ENCODE measurements at regions not wholly inside any gene's neighbourhood (a gene's known extent, or its start where the extent isn't known, plus 50 kb on each side); places are given as distances from the start of the nearest gene placed in this dataset.

- no peak for DNase-seq (ENCODE audit: low read depth in 4 of 4, low spot score in 2 of 4)
Measured at GRCh38 chr17:15048933-15049794, 216.0 kb downstream of the PMP22 start.

DNA sequence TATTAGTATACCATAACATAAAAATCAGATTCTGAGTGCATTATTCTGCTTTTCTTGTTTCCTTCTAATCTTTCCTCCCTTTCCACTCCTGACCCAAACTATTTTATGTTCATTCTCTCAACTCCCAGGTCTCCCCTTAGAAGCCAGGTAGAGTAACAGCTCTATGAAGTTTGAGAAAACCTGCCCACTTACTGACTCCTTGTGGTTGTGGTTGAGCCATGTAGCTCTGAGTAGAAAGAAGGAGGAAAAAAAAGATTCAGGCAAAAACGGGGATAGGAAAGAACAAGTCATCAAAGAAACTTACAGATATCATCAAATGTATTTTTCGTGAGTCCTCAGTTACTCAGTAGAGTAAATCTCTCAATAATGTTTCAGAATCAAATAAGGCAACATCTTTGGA is 216.7 kb downstream of the PMP22 start:
- DNase-seq (ENCODE audit: low read depth in 4 of 4, low spot score in 2 of 4): no peak

DNA sequence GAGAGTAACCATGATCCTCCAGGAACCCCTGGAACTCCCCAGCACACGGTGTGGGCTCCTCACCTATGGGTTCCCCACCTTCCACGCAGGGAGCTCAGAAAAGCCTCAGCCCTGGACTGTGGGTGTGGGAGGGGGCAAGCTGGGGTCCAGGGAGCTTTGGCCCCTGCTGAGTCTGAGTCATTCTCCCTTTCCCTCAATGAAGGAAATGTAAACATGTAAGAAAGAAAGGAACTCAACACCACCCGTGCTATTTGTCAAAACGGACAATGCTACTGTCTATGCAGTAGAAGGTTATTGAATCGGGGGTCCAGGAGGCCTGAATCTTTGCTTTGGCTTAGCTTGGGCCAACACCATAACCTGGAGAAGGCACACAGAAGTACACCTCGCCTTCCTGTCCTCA is 222.8 kb downstream of the PMP22 start:
- no peak for DNase-seq (ENCODE audit: low read depth in 4 of 4, low spot score in 2 of 4)

GRCh38 chr17:15039366-15039765 is 225.8 kb downstream of the PMP22 start:
- no peak for DNase-seq (ENCODE audit: low read depth in 4 of 4, low spot score in 2 of 4)

DNA sequence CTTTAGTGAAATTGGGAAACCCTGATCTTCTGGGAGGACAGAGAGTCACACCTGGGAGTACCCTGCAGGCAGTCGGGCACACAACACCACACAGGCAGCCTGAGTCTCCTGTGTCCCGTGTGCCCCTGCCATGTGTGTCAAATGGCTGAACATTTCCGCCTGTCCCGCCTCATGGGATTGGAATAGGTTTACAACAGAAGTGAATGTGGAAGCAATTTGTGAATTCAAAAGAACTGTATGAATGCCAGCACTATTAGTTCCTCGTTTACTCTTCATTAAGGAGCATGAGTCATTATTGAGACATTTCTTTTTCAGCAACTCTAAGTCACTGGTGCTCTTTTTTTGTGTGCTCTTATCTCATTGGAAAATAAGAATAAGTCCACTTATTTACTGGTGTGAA is 226.5 kb downstream of the PMP22 start:
- no peak for DNase-seq (ENCODE audit: low read depth in 4 of 4, low spot score in 2 of 4)

GRCh38 chr17:15036238-15036637 is 228.9 kb downstream of the PMP22 start:
- DNase-seq (ENCODE audit: low read depth in 4 of 4, low spot score in 2 of 4): no peak

GRCh38 chr17:15031975-15032374 is 233.2 kb downstream of the PMP22 start:
- DNase-seq (ENCODE audit: low read depth in 4 of 4, low spot score in 2 of 4): no peak

GRCh38 chr17:15029469-15029868 is 235.7 kb downstream of the PMP22 start:
- no peak for DNase-seq (ENCODE audit: low read depth in 4 of 4, low spot score in 2 of 4)

GRCh38 chr17:15027853-15028252 is 237.3 kb downstream of the PMP22 start:
- no peak for DNase-seq (ENCODE audit: low read depth in 4 of 4, low spot score in 2 of 4)

DNA sequence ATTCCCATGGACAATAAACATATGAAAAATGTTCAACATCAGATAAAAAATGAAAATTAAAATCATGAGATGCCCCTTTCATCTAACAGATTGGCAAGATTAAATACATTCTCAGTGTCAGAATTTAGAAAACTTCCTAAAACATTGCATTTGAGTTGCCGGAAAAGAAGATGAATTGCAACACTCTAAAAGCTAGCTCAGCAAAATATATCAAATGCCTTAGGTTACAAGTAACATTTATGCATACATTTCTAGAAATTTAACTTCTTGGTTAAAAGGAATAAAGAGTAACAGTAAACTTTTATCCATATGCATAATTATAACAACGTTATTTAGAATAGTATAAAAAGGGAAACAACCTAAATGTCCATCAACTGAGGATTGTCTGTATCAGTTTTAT is 239.0 kb downstream of the PMP22 start:
- no peak for DNase-seq (ENCODE audit: low read depth in 4 of 4, low spot score in 2 of 4)

DNA sequence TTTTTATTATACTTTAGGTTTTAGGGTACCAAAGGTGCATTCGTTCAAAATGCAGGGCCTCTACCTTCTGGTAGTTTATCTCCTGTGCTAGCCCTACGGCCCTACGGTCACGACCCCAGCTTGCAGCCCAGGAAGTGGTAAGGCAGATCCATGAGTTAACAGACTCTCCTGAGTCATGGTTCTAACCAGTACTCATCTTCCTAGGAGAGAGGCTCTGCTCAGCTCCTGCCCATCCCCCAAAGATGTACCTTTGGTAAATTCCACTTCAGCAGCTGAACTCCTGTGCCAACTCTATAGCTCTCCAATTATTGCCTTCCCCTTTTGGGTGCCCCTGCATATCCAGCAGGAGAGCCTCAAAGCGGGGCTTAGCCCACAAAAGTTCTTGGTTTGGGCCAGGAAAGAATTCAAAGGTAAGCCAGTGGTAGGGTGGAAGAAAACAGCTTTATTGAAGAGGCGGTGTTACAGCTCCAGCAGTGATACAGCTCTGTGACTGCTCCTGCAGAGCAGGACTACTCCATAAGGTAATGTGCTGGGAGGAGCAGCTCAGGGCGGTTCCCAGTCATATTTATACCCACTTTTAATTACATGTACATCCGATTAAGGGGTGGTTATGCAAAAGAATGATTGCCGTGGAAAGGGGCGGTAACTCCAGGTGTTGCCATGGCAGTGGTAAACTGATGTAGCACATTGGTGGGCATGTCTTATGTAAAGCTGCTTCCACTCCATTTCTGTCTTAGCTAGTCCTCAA is 241.4 kb downstream of the PMP22 start:
- DNase-seq (ENCODE audit: low read depth in 4 of 4, low spot score in 2 of 4): no peak

GRCh38 chr17:15019158-15019557 is 246.0 kb downstream of the PMP22 start:
- DNase-seq (ENCODE audit: low read depth in 4 of 4, low spot score in 2 of 4): no peak

DNA sequence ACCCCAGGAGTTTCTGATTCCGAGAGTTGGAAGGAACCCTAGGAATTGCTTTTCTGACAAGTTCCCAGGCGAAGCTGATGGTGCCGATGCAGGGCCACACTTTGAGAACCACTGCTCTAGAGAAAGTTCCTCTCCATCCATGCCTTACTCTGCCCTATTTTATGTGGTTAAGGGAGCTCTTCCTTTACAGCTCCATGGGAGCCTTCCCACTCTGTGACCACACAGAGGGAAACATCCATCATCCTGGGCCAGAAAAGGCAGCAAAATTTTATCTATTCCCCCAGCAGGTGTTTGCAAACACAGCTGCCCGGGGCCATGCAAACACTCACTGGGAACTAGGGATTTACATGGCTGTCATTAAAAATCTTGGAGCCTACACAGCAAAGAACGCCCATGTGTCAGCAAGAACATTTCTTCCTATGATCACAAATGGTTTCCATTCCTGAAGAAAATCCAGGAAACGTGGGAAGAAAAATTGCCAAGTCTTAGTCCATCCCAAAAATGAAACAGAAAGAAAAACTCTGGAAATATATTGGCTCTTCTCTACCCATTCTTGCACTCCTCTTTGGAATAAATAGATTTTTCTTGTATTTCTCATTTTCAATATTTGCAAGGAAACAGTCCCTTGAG is 252.7 kb downstream of the PMP22 start:
- DNase-seq (ENCODE audit: low read depth in 4 of 4, low spot score in 2 of 4): no peak

- no peak for DNase-seq (ENCODE audit: low read depth in 4 of 4, low spot score in 2 of 4)
Measured at GRCh38 chr17:15009087-15009486, 256.0 kb downstream of the PMP22 start.

- no peak for DNase-seq (ENCODE audit: low read depth in 4 of 4, low spot score in 2 of 4)
Measured at GRCh38 chr17:15007147-15007553, 258.0 kb downstream of the PMP22 start.

- no peak for DNase-seq (ENCODE audit: low read depth in 4 of 4, low spot score in 2 of 4)
Measured at GRCh38 chr17:15006421-15007128, 258.6 kb downstream of the PMP22 start.

DNA sequence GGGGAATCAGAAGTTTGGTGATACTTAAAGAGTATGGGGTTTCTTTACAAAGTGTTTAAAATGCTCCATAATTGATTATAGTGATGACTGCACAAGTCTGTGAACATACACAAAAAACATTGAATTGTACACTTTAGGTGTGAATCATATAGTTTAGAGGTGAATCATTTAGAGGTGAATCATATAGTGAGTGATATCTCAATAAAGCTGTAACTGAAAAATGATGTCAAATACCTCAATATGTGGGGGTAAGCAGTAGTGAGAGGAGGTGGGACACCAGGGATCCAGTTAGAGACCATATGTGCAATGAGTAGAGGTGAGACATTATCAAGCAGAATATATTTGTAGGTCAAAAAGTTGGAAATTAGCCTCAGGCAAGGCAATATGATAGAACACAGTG is 264.5 kb downstream of the PMP22 start:
- DNase-seq (ENCODE audit: low read depth in 4 of 4, low spot score in 2 of 4): no peak

DNA sequence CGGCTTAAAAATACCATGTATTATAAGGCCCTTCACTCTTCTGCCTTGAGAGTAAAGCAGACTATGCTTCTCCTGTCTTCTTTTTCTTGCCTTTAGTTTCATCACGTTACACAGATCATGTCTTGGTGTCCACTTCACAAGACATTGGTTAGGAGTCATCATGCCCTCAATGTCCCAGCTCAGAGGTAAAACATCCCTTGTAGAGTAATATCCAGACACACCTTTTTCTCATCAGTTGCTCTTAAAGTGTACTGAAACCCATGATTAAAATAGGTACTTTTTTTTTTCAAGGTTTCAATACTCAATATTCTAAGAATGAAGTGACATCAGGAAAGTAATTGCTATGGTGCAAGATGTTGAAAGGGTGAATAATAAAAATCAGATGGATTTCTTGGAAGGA is 267.8 kb downstream of the PMP22 start:
- DNase-seq (ENCODE audit: low read depth in 4 of 4, low spot score in 2 of 4): no peak

- no peak for DNase-seq (ENCODE audit: low read depth in 4 of 4, low spot score in 2 of 4)
Measured at GRCh38 chr17:14986127-14986526, 279.0 kb downstream of the PMP22 start.

- no peak for DNase-seq (ENCODE audit: low read depth in 4 of 4, low spot score in 2 of 4)
Measured at GRCh38 chr17:14972844-14973243, 292.3 kb downstream of the PMP22 start.

DNA sequence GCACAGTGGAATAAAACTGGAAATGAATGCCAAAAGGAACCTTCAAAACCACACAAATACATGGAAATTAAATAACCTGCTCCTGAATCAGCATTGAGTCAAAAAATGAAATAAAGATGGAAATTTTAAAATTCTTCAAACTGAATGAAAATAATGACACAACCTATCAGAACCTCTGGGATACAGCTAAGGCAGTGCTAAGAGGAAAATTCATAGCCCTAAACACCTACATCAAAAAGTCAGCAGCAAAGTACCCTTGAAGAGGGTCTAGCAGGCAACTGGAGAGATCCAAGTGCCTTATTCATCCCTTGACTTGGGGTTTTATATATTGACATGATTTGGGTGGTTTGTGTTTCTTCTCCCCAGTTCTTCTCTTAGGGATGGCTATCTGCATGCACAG is 294.1 kb downstream of the PMP22 start:
- no peak for DNase-seq (ENCODE audit: low read depth in 4 of 4, low spot score in 2 of 4)
